Mesendoderm (in vitro differentiated cells): ENCODE measurements at regions not wholly inside any gene's neighbourhood (a gene's known extent, or its start where the extent isn't known, plus 50 kb on each side); places are given as distances from the start of the nearest gene placed in this dataset.
A peak's percentile ranks its signal among the peaks of the same experiment; 100 is the strongest.

Experiments
- DNase-seq: peaks from one replicate; pipeline ENCODE4 v3.0.0; 2013
- H2AK5ac ChIP-seq: 2 replicates; pipeline ENCODE4 v1.6.1; 2013; ENCODE audit warnings: low read length, inconsistent platforms
- H2BK120ac ChIP-seq: 2 replicates; pipeline ENCODE4 v1.6.1; 2013; ENCODE audit warnings: low read depth, mild to moderate bottlenecking, low read length, moderate library complexity, mixed read lengths
- H2BK15ac ChIP-seq: replicated peaks from 2 replicates; pipeline ENCODE4 v1.6.1; 2013; ENCODE audit warnings: low read depth, mild to moderate bottlenecking, moderate library complexity
- H2BK5ac ChIP-seq: 2 replicates; pipeline ENCODE4 v1.6.1; 2013; ENCODE audit warnings: low read length, inconsistent platforms
- H3K18ac ChIP-seq: 2 replicates; pipeline ENCODE4 v1.6.1; 2013; ENCODE audit warnings: mild to moderate bottlenecking, low read length, mixed read lengths
- H3K23ac ChIP-seq: one replicate; pipeline ENCODE4 v1.6.1; 2013; ENCODE audit warnings: low read length
- H3K27ac ChIP-seq: 2 replicates; pipeline ENCODE4 v1.5.1; 2013; ENCODE audit warnings: low read depth, mild to moderate bottlenecking, inconsistent platforms, low read length, moderate library complexity
- H3K27me3 ChIP-seq: 2 replicates; pipeline ENCODE4 v1.6.1; 2013; ENCODE audit warnings: low read length, control low read depth, mild to moderate bottlenecking, inconsistent platforms; ENCODE audit not compliant: insufficient read depth, poor library complexity
- H3K36me3 ChIP-seq: 2 replicates; pipeline ENCODE4 v1.6.1; 2013; ENCODE audit warnings: low read length, inconsistent platforms; ENCODE audit not compliant: control insufficient read depth, insufficient read depth
- H3K4ac ChIP-seq: one replicate; pipeline ENCODE4 v1.6.1; 2013; ENCODE audit warnings: low read depth, mild to moderate bottlenecking, low read length, moderate library complexity
- H3K4me1 ChIP-seq: 2 replicates; pipeline ENCODE4 v1.6.1; 2013; ENCODE audit warnings: low read depth, low read length, inconsistent platforms; ENCODE audit not compliant: control insufficient read depth
- H3K4me2 ChIP-seq: 2 replicates; pipeline ENCODE4 v1.6.1; 2013; ENCODE audit warnings: low read length
- H3K4me3 ChIP-seq: 2 replicates; pipeline ENCODE4 v1.5.1; 2013; ENCODE audit warnings: mild to moderate bottlenecking, low read length
- H3K56ac ChIP-seq: one replicate; pipeline ENCODE4 v1.6.1; 2013; ENCODE audit warnings: low read length
- H3K79me1 ChIP-seq: 2 replicates; pipeline ENCODE4 v1.6.1; 2013; ENCODE audit warnings: low read length, inconsistent platforms
- H3K79me2 ChIP-seq: 2 replicates; pipeline ENCODE4 v1.6.1; 2013; ENCODE audit warnings: mild to moderate bottlenecking, low read length; ENCODE audit not compliant: control insufficient read depth, insufficient read depth
- H3K9ac ChIP-seq: 2 replicates; pipeline ENCODE4 v1.6.1; 2013; ENCODE audit warnings: low read length, inconsistent platforms
- H4K5ac ChIP-seq: one replicate; pipeline ENCODE4 v1.6.1; 2013; ENCODE audit warnings: low read length
- H4K8ac ChIP-seq: one replicate; pipeline ENCODE4 v1.6.1; 2013; ENCODE audit warnings: low read depth, mild to moderate bottlenecking, control low read depth, low read length, moderate library complexity
- WGBS: extraction: QIAGEN DNeasy Blood & Tissue Kit; methylation state at CpG from one replicate; pipeline ENCODE4 v1.1.7; 2013; ENCODE audit warnings: low lambda C conversion rate, missing lambda C conversion rate; ENCODE audit not compliant: insufficient coverage; ENCODE audit errors: extremely low coverage; 5-methylcytosine and 5-hydroxymethylcytosine counted together

- Histone ChIP-seq H2BK15ac (no peak overlapping the region), H3K36me3 (no peaks in the 10 kb centered on the region), H3K27me3 (no peaks in the 10 kb centered on the region), H3K23ac (no peak overlapping the region), H3K4me1 (no peaks in the 10 kb centered on the region), H3K18ac (no peak overlapping the region), H3K4ac (no peak overlapping the region), H2BK5ac (no peak overlapping the region), H2AK5ac (no peak overlapping the region), H3K79me2 (no peaks in the 10 kb centered on the region), H3K27ac (no peak overlapping the region), H3K9ac (no peak overlapping the region), H3K4me2 (no peak overlapping the region), H3K79me1 (no peaks in the 10 kb centered on the region), H4K5ac (no peak overlapping the region), H3K4me3 (no peak overlapping the region), H4K8ac (no peak overlapping the region), H3K56ac (no peak overlapping the region), H2BK120ac (no peak overlapping the region)
- peak; percentile 37 for DNase-seq
- WGBS = no CpG with 5 or more reads among the region's 1 CpG
Observed at GRCh38 chr5:100161868-100162267, 373.3 kb upstream of the FAM174A start.

- no peaks in the 10 kb centered on the region for H3K79me1 ChIP-seq
- no peak overlapping the region for H3K9ac ChIP-seq
- no peak overlapping the region for H2BK120ac ChIP-seq
- no peak overlapping the region for H3K4me2 ChIP-seq
- H3K36me3 ChIP-seq = no peaks in the 10 kb centered on the region
- no peak overlapping the region for H4K8ac ChIP-seq
- no peak overlapping the region for H3K27ac ChIP-seq
- H2BK15ac ChIP-seq = no peak overlapping the region
- no peaks in the 10 kb centered on the region for H3K27me3 ChIP-seq
- H3K56ac ChIP-seq = no peak overlapping the region
- H3K4ac ChIP-seq = no peak overlapping the region
- H2BK5ac ChIP-seq = no peak overlapping the region
- WGBS = no CpG with 5 or more reads among the region's 1 CpG
- H3K18ac ChIP-seq = no peak overlapping the region
- H2AK5ac ChIP-seq = no peak overlapping the region
- H3K23ac ChIP-seq = no peak overlapping the region
- H4K5ac ChIP-seq = no peak overlapping the region
- H3K79me2 ChIP-seq = no peaks in the 10 kb centered on the region
- H3K4me3 ChIP-seq = no peak overlapping the region
- no peaks in the 10 kb centered on the region for H3K4me1 ChIP-seq
- DNase-seq = no peak
Observed at GRCh38 chr5:100157066-100157465, 378.1 kb upstream of the FAM174A start.

DNA sequence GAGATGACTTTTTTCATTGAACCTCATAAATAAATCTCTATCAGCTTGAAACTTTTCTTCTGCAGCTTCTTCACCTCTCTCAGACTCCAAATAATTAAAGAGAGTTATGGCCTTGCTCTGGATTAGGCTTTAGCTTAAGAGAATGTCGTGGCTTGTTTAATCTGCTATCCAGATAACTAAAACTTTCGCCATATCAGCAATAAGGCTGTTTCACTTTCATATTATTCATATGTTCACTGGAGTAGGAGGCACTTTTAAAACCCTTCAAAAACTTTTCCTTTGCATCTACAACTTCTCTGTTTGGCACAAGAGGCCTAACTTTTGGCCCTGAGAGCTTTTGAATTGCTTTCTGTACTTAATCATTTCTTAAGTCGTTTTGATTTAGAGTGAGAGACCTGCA lies 386.9 kb upstream of the FAM174A start:
- WGBS = no CpG with 5 or more reads among the region's 3 CpGs
- Histone ChIP-seq H3K23ac (no peak overlapping the region), H3K4ac (no peak overlapping the region), H3K36me3 (no peaks in the 10 kb centered on the region), H2AK5ac (no peak overlapping the region), H3K4me2 (no peak overlapping the region), H3K79me1 (no peaks in the 10 kb centered on the region), H3K4me1 (no peaks in the 10 kb centered on the region), H3K56ac (no peak overlapping the region), H2BK120ac (no peak overlapping the region), H4K8ac (no peak overlapping the region), H3K9ac (no peak overlapping the region), H3K79me2 (no peaks in the 10 kb centered on the region), H2BK15ac (no peak overlapping the region), H3K18ac (no peak overlapping the region), H2BK5ac (no peak overlapping the region), H4K5ac (no peak overlapping the region), H3K27me3 (no peaks in the 10 kb centered on the region), H3K27ac (no peak overlapping the region), H3K4me3 (no peak overlapping the region)
- no peak for DNase-seq

GRCh38 chr5:100142607-100143006 lies 392.6 kb upstream of the FAM174A start:
- no peak overlapping the region for H3K56ac ChIP-seq
- no peak overlapping the region for H2BK15ac ChIP-seq
- H3K79me1 ChIP-seq = no peaks in the 10 kb centered on the region
- H3K4me1 ChIP-seq = no peaks in the 10 kb centered on the region
- no peak overlapping the region for H3K4me3 ChIP-seq
- H4K5ac ChIP-seq = no peak overlapping the region
- H3K79me2 ChIP-seq = no peaks in the 10 kb centered on the region
- H2BK120ac ChIP-seq = no peak overlapping the region
- H3K9ac ChIP-seq = no peak overlapping the region
- H3K23ac ChIP-seq = no peak overlapping the region
- no peak overlapping the region for H2BK5ac ChIP-seq
- H3K4ac ChIP-seq = no peak overlapping the region
- no peaks in the 10 kb centered on the region for H3K27me3 ChIP-seq
- H3K4me2 ChIP-seq = no peak overlapping the region
- no peak overlapping the region for H3K27ac ChIP-seq
- H4K8ac ChIP-seq = no peak overlapping the region
- no peak for DNase-seq
- H2AK5ac ChIP-seq = no peak overlapping the region
- H3K18ac ChIP-seq = no peak overlapping the region
- no peaks in the 10 kb centered on the region for H3K36me3 ChIP-seq

- H3K79me2 ChIP-seq = no peaks in the 10 kb centered on the region
- H3K23ac ChIP-seq = no peak overlapping the region
- no peak overlapping the region for H2AK5ac ChIP-seq
- no peak overlapping the region for H3K56ac ChIP-seq
- DNase-seq = no peak
- no peak overlapping the region for H3K9ac ChIP-seq
- H3K79me1 ChIP-seq = no peaks in the 10 kb centered on the region
- H3K4ac ChIP-seq = no peak overlapping the region
- no peak overlapping the region for H3K4me3 ChIP-seq
- H3K27me3 ChIP-seq = no peaks in the 10 kb centered on the region
- H3K4me1 ChIP-seq = no peaks in the 10 kb centered on the region
- H4K8ac ChIP-seq = no peak overlapping the region
- H3K27ac ChIP-seq = no peak overlapping the region
- H3K4me2 ChIP-seq = no peak overlapping the region
- no peak overlapping the region for H2BK15ac ChIP-seq
- H3K18ac ChIP-seq = no peak overlapping the region
- no peak overlapping the region for H2BK120ac ChIP-seq
- H2BK5ac ChIP-seq = no peak overlapping the region
- H3K36me3 ChIP-seq = no peaks in the 10 kb centered on the region
- no peak overlapping the region for H4K5ac ChIP-seq
- WGBS = no CpG with 5 or more reads among the region's 1 CpG
Observed at GRCh38 chr5:100131161-100131560, 404.0 kb upstream of the FAM174A start.

DNA sequence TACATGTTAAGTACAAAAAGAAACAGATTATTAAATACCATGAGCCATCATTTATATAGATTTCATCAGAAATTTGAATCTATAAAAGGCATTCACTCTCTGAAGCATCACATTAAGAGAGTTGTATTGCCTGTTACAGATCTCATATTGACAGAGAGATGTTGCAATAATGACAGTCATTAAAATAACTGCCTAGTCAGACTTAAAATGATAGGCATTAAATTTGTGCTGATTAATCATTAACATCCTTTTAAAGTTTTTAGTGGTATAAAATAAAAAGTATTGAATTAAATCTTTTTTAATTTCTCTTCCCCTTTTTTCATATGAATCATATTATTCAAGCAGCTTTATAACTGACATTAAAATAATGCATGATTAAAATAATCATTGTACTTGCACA lies 404.9 kb upstream of the FAM174A start:
- no peaks in the 10 kb centered on the region for H3K36me3 ChIP-seq
- no peak overlapping the region for H2BK5ac ChIP-seq
- no peak overlapping the region for H2BK120ac ChIP-seq
- no peak for DNase-seq
- H3K18ac ChIP-seq = no peak overlapping the region
- no peak overlapping the region for H3K27ac ChIP-seq
- no peak overlapping the region for H3K56ac ChIP-seq
- no peak overlapping the region for H2BK15ac ChIP-seq
- no peaks in the 10 kb centered on the region for H3K79me1 ChIP-seq
- H2AK5ac ChIP-seq = no peak overlapping the region
- no peaks in the 10 kb centered on the region for H3K27me3 ChIP-seq
- H4K8ac ChIP-seq = no peak overlapping the region
- H3K23ac ChIP-seq = no peak overlapping the region
- no peak overlapping the region for H3K4me2 ChIP-seq
- no peak overlapping the region for H4K5ac ChIP-seq
- H3K79me2 ChIP-seq = no peaks in the 10 kb centered on the region
- no peak overlapping the region for H3K4ac ChIP-seq
- no peak overlapping the region for H3K4me3 ChIP-seq
- no peaks in the 10 kb centered on the region for H3K4me1 ChIP-seq
- no peak overlapping the region for H3K9ac ChIP-seq
